ENCODE measurements at regions not wholly inside any gene's neighbourhood (a gene's known extent, or its start where the extent isn't known, plus 50 kb on each side); places are given as distances from the start of the nearest gene placed in this dataset.

- TF ChIP-seq Cebpa-rat (IDR thresholded peaks at IDR 0.05) = no peak
- H3K4me1 ChIP-seq = peaks cover 0 to 4% (median 0%) of the 10 kb centered on the region in 10 experiments; a peak in 1 of 20 replicates
- H4K20me1 ChIP-seq = no peaks in the 10 kb centered on the region
- H3K27me3 ChIP-seq = peaks cover 18 to 87% (median 67%) of the 10 kb centered on the region in 11 experiments; a peak in 20 of 22 replicates
- peaks cover 0 to 5% (median 2%) of the 10 kb centered on the region in 11 experiments; a peak in 8 of 22 replicates for H3K9me3 ChIP-seq (replicated peaks in 1 of 11)
- H3K9ac ChIP-seq = no peak overlapping the region
- H3K4me3 ChIP-seq = no peak overlapping the region
- H3K36me3 ChIP-seq = no peaks in the 10 kb centered on the region
- no peak overlapping the region for H3K4me2 ChIP-seq
- no peak overlapping the region for H3K27ac ChIP-seq
Measured at GRCh38 chrX:125826774-125827451, 339.2 kb downstream of the DCAF12L2 start.

DNA sequence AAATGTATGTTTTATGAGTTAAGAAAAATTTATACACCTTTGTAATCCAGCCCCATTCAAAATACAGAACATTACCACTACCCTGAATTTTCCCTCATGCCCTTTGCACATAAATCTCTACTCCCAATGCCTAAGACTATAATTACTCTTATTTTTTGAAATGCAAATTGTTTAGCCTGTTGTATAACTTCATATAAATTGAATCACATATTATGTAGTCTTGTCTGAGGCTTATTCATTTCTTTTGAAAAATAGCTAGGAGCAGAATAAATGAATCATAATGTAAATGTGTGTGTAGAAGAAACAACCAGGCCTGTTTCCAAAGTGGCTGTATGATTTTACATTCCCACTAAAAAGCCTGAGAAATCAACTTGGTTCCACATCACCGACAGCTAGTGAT lies 319.8 kb downstream of the DCAF12L2 start:
- H3K27ac ChIP-seq = no peak overlapping the region
- no peaks in the 10 kb centered on the region for H3K4me1 ChIP-seq
- H3K27me3 ChIP-seq = peaks cover 4 to 50% (median 22%) of the 10 kb centered on the region in 11 experiments; a peak in 18 of 22 replicates
- TF ChIP-seq Cebpa-rat (IDR thresholded peaks at IDR 0.05) = no peak
- H3K9me3 ChIP-seq (replicated peaks in 1 of 11) = no peaks in the 10 kb centered on the region
- no peaks in the 10 kb centered on the region for H4K20me1 ChIP-seq
- no peak overlapping the region for H3K4me2 ChIP-seq
- no peak overlapping the region for H3K9ac ChIP-seq
- H3K4me3 ChIP-seq = no peak overlapping the region
- H3K36me3 ChIP-seq = no peaks in the 10 kb centered on the region

DNA sequence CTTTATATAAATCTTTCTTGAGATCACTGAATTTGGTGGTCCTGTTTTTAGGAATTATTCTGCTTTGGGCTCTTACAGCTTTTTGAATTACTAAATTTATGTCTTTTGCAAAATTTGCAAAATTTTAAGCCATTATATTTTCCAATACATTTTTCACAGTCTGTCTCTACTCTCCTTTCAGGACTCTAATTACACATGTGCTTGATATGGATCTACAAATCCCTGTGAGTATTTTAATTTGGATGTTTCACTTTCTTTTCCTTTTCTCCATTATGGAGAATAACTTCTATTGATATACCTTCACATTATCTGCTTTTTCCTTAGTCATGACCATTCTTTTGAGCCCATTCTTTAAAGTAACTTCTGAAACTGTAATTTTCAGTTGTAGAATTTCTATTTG lies 315.4 kb downstream of the DCAF12L2 start:
- Histone ChIP-seq H3K27me3 (peaks cover 4 to 88% (median 45%) of the 10 kb centered on the region in 11 experiments; a peak in 18 of 22 replicates), H3K4me1 (no peaks in the 10 kb centered on the region), H3K4me3 (no peak overlapping the region), H3K9ac (no peak overlapping the region), H3K9me3 (replicated peaks in 1 of 11) (peaks cover 0 to 6% (median 0%) of the 10 kb centered on the region in 11 experiments; a peak in 1 of 22 replicates), H4K20me1 (no peaks in the 10 kb centered on the region), H3K36me3 (no peaks in the 10 kb centered on the region), H3K4me2 (no peak overlapping the region), H3K27ac (no peak overlapping the region)
- no peak for TF ChIP-seq Cebpa-rat (IDR thresholded peaks at IDR 0.05)

DNA sequence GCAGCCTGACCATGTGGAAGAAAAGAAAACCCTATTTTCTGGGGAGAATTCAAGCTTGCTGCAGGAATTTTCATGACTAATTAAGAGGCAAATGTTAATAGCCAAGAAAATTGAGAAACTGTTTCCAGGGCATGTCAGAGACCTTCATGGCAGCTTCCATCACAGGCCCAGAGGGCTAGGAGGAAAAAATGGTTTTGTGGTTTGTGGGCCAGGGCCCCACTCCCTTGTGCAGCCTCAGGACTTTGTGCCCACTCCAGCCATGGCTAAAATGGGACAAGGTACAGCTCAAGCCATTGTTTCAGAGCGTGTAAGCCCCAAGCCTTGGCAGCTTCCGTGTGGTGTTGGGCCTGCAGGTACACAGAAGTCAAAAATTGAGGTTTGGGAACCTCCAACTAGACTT lies 282.9 kb downstream of the DCAF12L2 start:
- no peak overlapping the region for H3K4me3 ChIP-seq
- H3K4me1 ChIP-seq = no peaks in the 10 kb centered on the region
- H3K27ac ChIP-seq = no peak overlapping the region
- no peak overlapping the region for H3K4me2 ChIP-seq
- H3K9ac ChIP-seq = no peak overlapping the region
- no peaks in the 10 kb centered on the region for H3K36me3 ChIP-seq
- H3K9me3 ChIP-seq (replicated peaks in 1 of 11) = peaks cover 29 to 41% (median 37%) of the 10 kb centered on the region in 11 experiments
- H3K27me3 ChIP-seq = peaks cover 11 to 53% (median 26%) of the 10 kb centered on the region in 11 experiments; a peak in 20 of 22 replicates
- no peaks in the 10 kb centered on the region for H4K20me1 ChIP-seq
- TF ChIP-seq Cebpa-rat (IDR thresholded peaks at IDR 0.05) = no peak

- Histone ChIP-seq H3K4me1 (peaks cover 0 to 7% (median 2%) of the 10 kb centered on the region in 10 experiments; a peak in 3 of 20 replicates), H3K9me3 (replicated peaks in 1 of 11) (peaks cover 0 to 7% (median 0%) of the 10 kb centered on the region in 11 experiments; a peak in 3 of 22 replicates), H3K9ac (no peak overlapping the region), H3K27me3 (peaks cover 15 to 87% (median 77%) of the 10 kb centered on the region in 11 experiments; a peak in 20 of 22 replicates), H3K4me2 (0 out of 22 replicates have a peak overlapping the region, but pooled peaks of 1 of the 11 experiments have one; percentile 3), H3K4me3 (no peak overlapping the region), H4K20me1 (no peaks in the 10 kb centered on the region; a peak in 1 of 22 replicates), H3K36me3 (no peaks in the 10 kb centered on the region), H3K27ac (no peak overlapping the region)
- TF ChIP-seq Cebpa-rat (IDR thresholded peaks at IDR 0.05) = no peak
Measured at GRCh38 chrX:125894947-125895346, 271.1 kb downstream of the DCAF12L2 start.

- peaks cover 15 to 86% (median 73%) of the 10 kb centered on the region in 11 experiments; a peak in 20 of 22 replicates for H3K27me3 ChIP-seq
- H4K20me1 ChIP-seq = no peaks in the 10 kb centered on the region; a peak in 1 of 22 replicates
- H3K9me3 ChIP-seq (replicated peaks in 1 of 11) = peaks cover 0 to 7% (median 0%) of the 10 kb centered on the region in 11 experiments; a peak in 3 of 22 replicates
- no peak overlapping the region for H3K9ac ChIP-seq
- H3K4me3 ChIP-seq = no peak overlapping the region
- H3K4me1 ChIP-seq = peaks cover 0 to 7% (median 2%) of the 10 kb centered on the region in 10 experiments; a peak in 3 of 20 replicates
- H3K27ac ChIP-seq = no peak overlapping the region
- H3K4me2 ChIP-seq = peak overlapping the region in 2 of 11 experiments; percentile 3 to 20; a peak in 2 of 22 replicates
- no peaks in the 10 kb centered on the region for H3K36me3 ChIP-seq
- TF ChIP-seq Cebpa-rat (IDR thresholded peaks at IDR 0.05) = no peak
Measured at GRCh38 chrX:125895518-125895917, 270.6 kb downstream of the DCAF12L2 start.

- Histone ChIP-seq H3K4me3 (no peak overlapping the region), H4K20me1 (no peaks in the 10 kb centered on the region), H3K4me1 (no peaks in the 10 kb centered on the region), H3K9me3 (replicated peaks in 1 of 11) (peaks cover 0 to under 1% (median 0%) of the 10 kb centered on the region in 11 experiments; a peak in 5 of 22 replicates), H3K4me2 (no peak overlapping the region), H3K27me3 (peaks cover 4 to 59% (median 44%) of the 10 kb centered on the region in 11 experiments; a peak in 17 of 22 replicates), H3K36me3 (no peaks in the 10 kb centered on the region), H3K27ac (no peak overlapping the region), H3K9ac (no peak overlapping the region)
- TF ChIP-seq Cebpa-rat (IDR thresholded peaks at IDR 0.05) = peak in 2 of 11 experiments; percentile 61 to 79; a peak in 4 of 22 replicates
Measured at GRCh38 chrX:125926295-125926694, 239.8 kb downstream of the DCAF12L2 start.

- peaks cover 22 to 46% (median 31%) of the 10 kb centered on the region in 11 experiments for H3K9me3 ChIP-seq (replicated peaks in 1 of 11)
- no peaks in the 10 kb centered on the region for H4K20me1 ChIP-seq
- no peak overlapping the region for H3K9ac ChIP-seq
- H3K4me2 ChIP-seq = no peak overlapping the region
- peaks cover 33 to 81% (median 70%) of the 10 kb centered on the region in 11 experiments; a peak in 21 of 22 replicates for H3K27me3 ChIP-seq
- no peak overlapping the region for H3K27ac ChIP-seq
- H3K36me3 ChIP-seq = no peaks in the 10 kb centered on the region
- TF ChIP-seq Cebpa-rat (IDR thresholded peaks at IDR 0.05) = no peak
- H3K4me1 ChIP-seq = no peaks in the 10 kb centered on the region
- H3K4me3 ChIP-seq = no peak overlapping the region
Measured at GRCh38 chrX:125940985-125941384, 225.1 kb downstream of the DCAF12L2 start.

GRCh38 chrX:125947501-125947900 lies 218.6 kb downstream of the DCAF12L2 start:
- H3K9me3 ChIP-seq (replicated peaks in 1 of 11) = peaks cover 0 to 7% (median under 1%) of the 10 kb centered on the region in 11 experiments; a peak in 7 of 22 replicates
- no peaks in the 10 kb centered on the region for H3K4me1 ChIP-seq
- no peak for TF ChIP-seq Cebpa-rat (IDR thresholded peaks at IDR 0.05)
- no peak overlapping the region for H3K4me3 ChIP-seq
- H3K36me3 ChIP-seq = no peaks in the 10 kb centered on the region
- no peak overlapping the region for H3K27ac ChIP-seq
- H3K4me2 ChIP-seq = no peak overlapping the region
- H3K9ac ChIP-seq = no peak overlapping the region
- peaks cover 64 to 98% (median 90%) of the 10 kb centered on the region in 11 experiments for H3K27me3 ChIP-seq
- H4K20me1 ChIP-seq = no peaks in the 10 kb centered on the region
